ENCODE measurements at regions not wholly inside any gene's neighbourhood (a gene's known extent, or its start where the extent isn't known, plus 50 kb on each side); places are given as distances from the start of the nearest gene placed in this dataset.

GRCh38 chr14:38410442-38410841, 154.5 kb upstream of the CLEC14A start (continued):
- TF ChIP-seq POLR2A (IDR thresholded peaks at IDR 0.05; ENCODE audit: control extremely low read depth in 1 of 2, low read depth in 2 of 2, low read length in 2 of 2) (no peak), HDAC6 (IDR thresholded peaks at IDR 0.05; ENCODE audit: low read depth, low read length) (no peak), RBBP5 (IDR thresholded peaks at IDR 0.05; ENCODE audit: borderline replicate concordance, low read depth, low read length) (no peak), TEAD4 (IDR thresholded peaks at IDR 0.05; ENCODE audit: low read depth, low read length) (no peak)

Data from H1 (cell line).